GM12873 (cell line): ENCODE measurements at regions not wholly inside any gene's neighbourhood (a gene's known extent, or its start where the extent isn't known, plus 50 kb on each side); places are given as distances from the start of the nearest gene placed in this dataset.

ENCODE experiments used
- CTCF ChIP-seq: IDR thresholded peaks from 2 replicates; pipeline ENCODE4 v1.5.1; 2012; ENCODE audit warnings: low read depth, mild to moderate bottlenecking, moderate library complexity, low read length, control low read depth; ENCODE audit not compliant: insufficient read depth; ENCODE audit errors: missing control alignments

- TF ChIP-seq CTCF, result no peak
Observed at GRCh38 chrX:84715315-84715714, 213.1 kb upstream of the HDX start.

- TF ChIP-seq CTCF, result no peak
Observed at GRCh38 chrX:84717343-84717742, 215.1 kb upstream of the HDX start.

GRCh38 chrX:84721416-84721815 lies 219.2 kb upstream of the HDX start:
- no peak for TF ChIP-seq CTCF

GRCh38 chrX:84724576-84724975 lies 222.3 kb upstream of the HDX start:
- TF ChIP-seq CTCF, result no peak

- TF ChIP-seq CTCF, result no peak
Observed at GRCh38 chrX:84729408-84729807, 227.2 kb upstream of the HDX start.

- TF ChIP-seq CTCF, result peak; percentile 84
Observed at GRCh38 chrX:84729809-84730208, 227.6 kb upstream of the HDX start.

GRCh38 chrX:84735025-84735424 lies 232.8 kb upstream of the HDX start:
- TF ChIP-seq CTCF, result no peak

- no peak for TF ChIP-seq CTCF
Observed at GRCh38 chrX:84737471-84737871, 235.2 kb upstream of the HDX start.
